ENCODE measurements at regions not wholly inside any gene's neighbourhood (a gene's known extent, or its start where the extent isn't known, plus 50 kb on each side); places are given as distances from the start of the nearest gene placed in this dataset.

- POLR2A ChIA-PET (ENCODE audit: low non-redundant PET), result no interaction called here
- Histone ChIP-seq H3K27me3 (replicated peaks; ENCODE audit: insufficient read depth, low read depth, low read length, poor library complexity) (no peaks in the 10 kb centered on the region), H3K36me3 (ENCODE audit: insufficient read depth, low read length, poor library complexity, severe bottlenecking) (no peaks in the 10 kb centered on the region), H3K4me1 (ENCODE audit: insufficient read depth, low read length, poor library complexity, severe bottlenecking) (peaks cover 5% of the 10 kb centered on the region), H3K4me3 (ENCODE audit: low read depth, low read length, poor library complexity, severe bottlenecking) (no peak overlapping the region), H3K9me3 (ENCODE audit: low read depth, low read length, poor library complexity, severe bottlenecking) (no peaks in the 10 kb centered on the region), H3K27ac (ENCODE audit: low read depth, low read length, poor library complexity, severe bottlenecking) (no peak overlapping the region)
- intact Hi-C loops (cut with micrococcal nuclease; ENCODE audit: unreplicated experiment), result no loop called here
- no peak for DNase-seq (ENCODE audit: low spot score)
- CTCF ChIA-PET, result no interaction called here
- TF ChIP-seq CTCF (conservative IDR thresholded peaks at IDR 0.05; ENCODE audit: low read depth, low read length) (no peak), EZH2 (IDR thresholded peaks at IDR 0.05; ENCODE audit: borderline replicate concordance, low read depth, low read length, poor library complexity, severe bottlenecking) (no peak)
- BruUV-seq (replicated peaks), result no TSS peak
These were observed 202.3 kb upstream of the SLC38A2 start for GRCh38 chr12:46574847-46575246.

- POLR2A ChIA-PET (ENCODE audit: low non-redundant PET), result no interaction called here
- intact Hi-C loops (cut with micrococcal nuclease; ENCODE audit: unreplicated experiment), result no loop called here
- H3K36me3 ChIP-seq (ENCODE audit: insufficient read depth, low read length, poor library complexity, severe bottlenecking), result no peaks in the 10 kb centered on the region
- BruUV-seq (replicated peaks), result no TSS peak
- DNase-seq (ENCODE audit: low spot score), result no peak
- H3K27ac ChIP-seq (ENCODE audit: low read depth, low read length, poor library complexity, severe bottlenecking), result no peak overlapping the region
- H3K27me3 ChIP-seq (replicated peaks; ENCODE audit: insufficient read depth, low read depth, low read length, poor library complexity), result no peaks in the 10 kb centered on the region
- no peak for TF ChIP-seq CTCF (conservative IDR thresholded peaks at IDR 0.05; ENCODE audit: low read depth, low read length)
- no peak for TF ChIP-seq EZH2 (IDR thresholded peaks at IDR 0.05; ENCODE audit: borderline replicate concordance, low read depth, low read length, poor library complexity, severe bottlenecking)
- H3K4me1 ChIP-seq (ENCODE audit: insufficient read depth, low read length, poor library complexity, severe bottlenecking), result peaks cover 5% of the 10 kb centered on the region
- CTCF ChIA-PET, result no interaction called here
- peaks cover 6% of the 10 kb centered on the region for H3K9me3 ChIP-seq (ENCODE audit: low read depth, low read length, poor library complexity, severe bottlenecking)
- H3K4me3 ChIP-seq (ENCODE audit: low read depth, low read length, poor library complexity, severe bottlenecking), result no peak overlapping the region
These were observed 200.7 kb upstream of the SLC38A2 start for GRCh38 chr12:46573347-46573658.

GRCh38 chr12:46572644-46573346, 200.2 kb upstream of the SLC38A2 start:
- DNase-seq (ENCODE audit: low spot score), result no peak
- Histone ChIP-seq H3K9me3 (ENCODE audit: low read depth, low read length, poor library complexity, severe bottlenecking) (peaks cover 11% of the 10 kb centered on the region), H3K27me3 (replicated peaks; ENCODE audit: insufficient read depth, low read depth, low read length, poor library complexity) (no peaks in the 10 kb centered on the region), H3K27ac (ENCODE audit: low read depth, low read length, poor library complexity, severe bottlenecking) (no peak overlapping the region), H3K4me1 (ENCODE audit: insufficient read depth, low read length, poor library complexity, severe bottlenecking) (peaks cover 5% of the 10 kb centered on the region), H3K36me3 (ENCODE audit: insufficient read depth, low read length, poor library complexity, severe bottlenecking) (no peaks in the 10 kb centered on the region), H3K4me3 (ENCODE audit: low read depth, low read length, poor library complexity, severe bottlenecking) (no peak overlapping the region)
- no peak for TF ChIP-seq CTCF (conservative IDR thresholded peaks at IDR 0.05; ENCODE audit: low read depth, low read length)
- TF ChIP-seq EZH2 (IDR thresholded peaks at IDR 0.05; ENCODE audit: borderline replicate concordance, low read depth, low read length, poor library complexity, severe bottlenecking), result no peak
- ChIA-PET CTCF (no interaction called here), POLR2A (ENCODE audit: low non-redundant PET) (no interaction called here)
- intact Hi-C loops (cut with micrococcal nuclease; ENCODE audit: unreplicated experiment), result no loop called here
- no TSS peak for BruUV-seq (replicated peaks)
